PC-9 (cell line): ENCODE measurements at regions not wholly inside any gene's neighbourhood (a gene's known extent, or its start where the extent isn't known, plus 50 kb on each side); places are given as distances from the start of the nearest gene placed in this dataset.

ENCODE experiments used
- CTCF ChIP-seq: fragments of 200-600 bp; sonication (generic); conservative IDR thresholded peaks from 2 replicates; pipeline ENCODE4 v1.6.1; 2017; ENCODE audit warnings: mixed run types, antibody characterized with exemption, mild to moderate bottlenecking, moderate library complexity
- EZH2 ChIP-seq: fragments of 200-600 bp; sonication (generic); IDR thresholded peaks from 2 replicates; pipeline ENCODE4 v1.8.0; 2017; ENCODE audit warnings: antibody characterized with exemption, low read depth

GRCh38 chr2:8119782-8120505 is 561.9 kb upstream of the ID2 start:
- TF ChIP-seq CTCF (no peak), EZH2 (no peak)
